GM21737 (cell line): ENCODE measurements at regions not wholly inside any gene's neighbourhood (a gene's known extent, or its start where the extent isn't known, plus 50 kb on each side); places are given as distances from the start of the nearest gene placed in this dataset.
"Not testable (repeated sequence)": the region's sequence is repeated elsewhere in the genome, so short reads cannot be mapped to it uniquely, and the experiment has no call there.

ENCODE experiments used
- ATAC-seq: cut with Tn5 transposase; IDR thresholded peaks from one replicate; pipeline ENCODE4 v1.9.1; 2021; ENCODE audit warnings: mild to moderate bottlenecking, moderate library complexity; ENCODE audit not compliant: unreplicated experiment

DNA sequence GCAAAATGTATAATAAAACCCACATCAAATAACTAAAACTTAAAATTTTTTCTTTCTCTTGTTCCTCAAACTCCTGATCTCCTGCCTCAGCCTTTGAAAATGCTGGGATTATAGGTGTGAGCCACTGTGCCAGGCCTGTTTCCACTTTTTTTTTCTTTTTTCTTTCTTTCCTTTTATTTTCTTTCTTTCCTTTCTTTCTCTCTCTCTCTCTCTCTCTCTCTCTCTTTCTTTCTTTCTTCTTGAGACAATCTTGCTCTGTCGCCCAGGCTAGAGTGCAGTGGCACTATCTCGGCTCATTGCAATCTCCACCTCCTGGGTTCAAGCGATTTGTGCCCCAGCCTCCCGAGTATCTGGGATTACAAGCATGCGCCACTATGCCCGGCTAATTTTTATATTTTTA lies 164.6 kb downstream of the OR2B2 start:
- no peak for ATAC-seq

DNA sequence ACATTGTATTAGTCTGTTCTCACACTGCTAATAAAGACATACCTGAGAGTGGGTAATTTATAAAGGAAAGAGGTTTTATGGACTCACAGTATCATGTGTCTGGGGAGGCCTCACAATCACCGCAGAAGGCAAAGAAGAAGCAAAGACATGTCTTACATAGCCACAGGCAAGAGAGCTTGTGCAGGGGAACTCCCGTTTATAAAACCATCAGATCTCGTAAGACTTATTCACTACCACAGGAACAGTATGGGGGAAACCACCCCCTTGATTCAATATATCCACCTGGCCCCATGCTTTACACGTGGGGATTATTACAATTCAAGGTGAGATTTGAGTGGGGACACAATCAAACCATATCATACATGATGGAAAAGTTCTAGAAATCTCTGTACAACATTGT lies 165.3 kb downstream of the OR2B2 start:
- not testable (repeated sequence) for ATAC-seq

DNA sequence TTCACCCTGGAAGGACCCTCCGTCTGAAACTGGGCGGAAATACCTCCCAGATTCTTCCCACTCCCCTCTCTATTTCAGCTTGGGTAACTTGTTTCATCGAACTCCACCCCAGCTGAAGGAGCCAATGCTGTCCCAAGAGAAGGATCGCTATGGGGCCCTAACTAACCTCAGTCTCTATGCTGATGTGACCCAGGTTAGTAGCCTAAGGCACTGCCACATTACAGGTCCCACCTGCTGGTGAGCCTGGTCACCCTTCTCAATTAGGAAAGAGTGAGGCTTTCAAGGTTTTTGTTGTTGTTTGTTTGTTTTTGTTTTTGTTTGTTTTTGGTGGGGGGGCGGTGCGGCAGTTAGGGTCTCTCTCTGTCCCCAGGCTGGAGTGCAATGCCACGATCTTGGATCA lies 168.4 kb downstream of the OR2B2 start:
- no peak for ATAC-seq

DNA sequence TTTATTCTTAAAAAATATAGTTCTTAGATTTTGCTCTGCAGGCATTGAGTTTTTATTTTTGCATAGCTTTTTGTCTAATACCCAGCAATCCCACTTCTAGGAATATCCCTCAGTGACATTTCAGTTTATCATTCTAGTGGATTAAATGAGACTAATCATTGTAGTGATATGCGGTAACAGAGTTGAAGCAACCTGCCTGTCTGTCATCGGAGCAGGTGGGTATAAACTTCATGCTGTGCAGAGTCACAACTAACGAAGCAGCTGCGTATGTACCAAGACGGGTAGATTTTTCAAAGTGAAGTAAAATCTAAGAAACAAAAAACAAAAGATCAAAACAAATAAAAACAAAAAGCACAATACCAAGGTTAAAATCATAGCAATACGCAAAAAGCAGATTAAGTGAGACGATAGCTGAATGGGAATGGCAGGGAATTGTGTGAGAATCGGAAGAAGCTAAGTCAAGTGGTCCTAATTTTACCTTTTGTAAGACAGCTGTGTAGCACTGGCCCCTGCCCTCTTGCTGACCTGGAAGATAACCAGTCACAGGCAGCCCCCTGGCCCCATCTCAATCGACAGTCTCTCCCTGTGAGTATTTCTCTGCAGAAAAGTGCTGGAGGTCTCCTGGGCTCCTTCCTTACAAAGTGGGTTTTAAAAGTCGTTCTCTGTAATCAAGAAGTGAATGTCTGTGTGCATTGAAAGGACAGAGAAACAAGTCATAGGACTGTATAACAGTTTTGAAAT lies 169.2 kb downstream of the OR2B2 start:
- ATAC-seq = no peak

DNA sequence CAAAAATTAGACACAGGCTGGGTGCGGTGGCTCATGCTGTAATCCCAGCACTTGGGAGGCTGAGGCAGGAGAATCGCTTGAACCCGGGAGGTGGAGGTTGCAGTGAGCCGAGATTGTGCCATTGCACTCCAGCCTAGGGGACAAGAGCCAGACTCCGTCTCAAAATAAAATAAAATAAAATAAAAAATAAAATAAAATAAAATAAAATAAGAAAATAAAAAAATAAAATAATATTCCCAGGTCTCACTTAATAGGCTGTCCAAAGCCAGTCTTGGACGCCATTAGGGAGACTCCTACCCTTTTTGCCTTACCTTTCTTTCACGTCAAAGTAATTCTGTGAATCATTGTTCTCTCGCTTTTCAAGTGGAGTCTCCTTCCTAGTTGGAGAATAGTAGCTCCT lies 172.3 kb downstream of the OR2B2 start:
- not testable (repeated sequence) for ATAC-seq

DNA sequence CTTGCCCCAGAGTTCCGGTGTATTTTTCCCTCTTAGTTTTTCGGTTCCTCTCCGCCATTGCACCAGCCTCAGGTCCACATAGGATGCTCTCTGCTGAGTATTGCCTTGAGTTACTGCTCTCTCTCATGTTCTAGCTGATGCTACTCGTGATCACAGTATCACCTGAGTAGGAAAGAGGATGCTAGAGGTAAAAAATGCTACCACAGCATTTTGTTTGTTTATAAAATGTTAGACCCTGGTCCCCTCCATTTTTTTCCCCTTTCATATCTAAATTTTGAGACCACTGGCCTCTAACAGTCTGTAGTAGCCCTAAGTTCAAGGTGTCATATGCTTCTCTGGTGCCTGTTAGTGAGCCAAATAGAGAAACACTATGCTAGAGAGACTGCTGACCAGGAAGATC lies 175.5 kb downstream of the OR2B2 start:
- ATAC-seq = no peak

DNA sequence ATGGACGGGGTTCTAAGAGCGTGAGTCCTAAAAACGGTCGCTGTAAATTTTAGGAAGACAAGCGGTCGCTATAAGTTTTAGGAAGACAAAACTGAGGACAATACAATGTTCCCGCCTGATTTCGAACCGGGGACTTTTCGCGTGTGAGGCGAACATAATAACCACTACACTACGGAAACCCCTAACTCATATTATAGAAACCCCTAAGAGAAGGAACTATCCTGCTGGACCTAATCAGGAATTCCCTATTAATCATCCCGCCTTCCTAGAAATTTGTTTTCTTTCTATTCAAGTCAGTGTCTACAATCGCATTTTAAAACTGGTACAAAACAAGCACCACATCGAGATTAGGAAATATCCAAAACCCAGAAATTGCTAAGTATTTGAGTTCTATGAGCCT lies 183.8 kb downstream of the OR2B2 start:
- ATAC-seq = no peak

DNA sequence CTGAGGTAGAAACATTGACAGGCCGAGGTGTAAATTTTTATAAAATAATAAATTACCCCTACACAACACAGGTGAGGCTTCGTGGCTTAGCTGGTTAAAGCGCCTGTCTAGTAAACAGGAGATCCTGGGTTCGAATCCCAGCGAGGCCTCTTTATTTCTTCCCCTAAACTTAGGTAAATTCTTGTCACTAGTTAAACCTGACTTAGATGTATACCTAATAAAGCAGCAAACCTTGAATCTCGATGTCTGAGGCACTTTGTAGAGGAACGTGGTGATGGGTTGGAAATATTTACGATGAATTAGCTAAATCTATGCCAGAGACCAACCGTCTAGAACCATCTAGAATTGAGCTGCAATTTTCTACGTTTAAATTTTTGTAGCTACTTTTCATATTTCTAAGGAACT lies 185.6 kb downstream of the OR2B2 start:
- ATAC-seq = no peak

DNA sequence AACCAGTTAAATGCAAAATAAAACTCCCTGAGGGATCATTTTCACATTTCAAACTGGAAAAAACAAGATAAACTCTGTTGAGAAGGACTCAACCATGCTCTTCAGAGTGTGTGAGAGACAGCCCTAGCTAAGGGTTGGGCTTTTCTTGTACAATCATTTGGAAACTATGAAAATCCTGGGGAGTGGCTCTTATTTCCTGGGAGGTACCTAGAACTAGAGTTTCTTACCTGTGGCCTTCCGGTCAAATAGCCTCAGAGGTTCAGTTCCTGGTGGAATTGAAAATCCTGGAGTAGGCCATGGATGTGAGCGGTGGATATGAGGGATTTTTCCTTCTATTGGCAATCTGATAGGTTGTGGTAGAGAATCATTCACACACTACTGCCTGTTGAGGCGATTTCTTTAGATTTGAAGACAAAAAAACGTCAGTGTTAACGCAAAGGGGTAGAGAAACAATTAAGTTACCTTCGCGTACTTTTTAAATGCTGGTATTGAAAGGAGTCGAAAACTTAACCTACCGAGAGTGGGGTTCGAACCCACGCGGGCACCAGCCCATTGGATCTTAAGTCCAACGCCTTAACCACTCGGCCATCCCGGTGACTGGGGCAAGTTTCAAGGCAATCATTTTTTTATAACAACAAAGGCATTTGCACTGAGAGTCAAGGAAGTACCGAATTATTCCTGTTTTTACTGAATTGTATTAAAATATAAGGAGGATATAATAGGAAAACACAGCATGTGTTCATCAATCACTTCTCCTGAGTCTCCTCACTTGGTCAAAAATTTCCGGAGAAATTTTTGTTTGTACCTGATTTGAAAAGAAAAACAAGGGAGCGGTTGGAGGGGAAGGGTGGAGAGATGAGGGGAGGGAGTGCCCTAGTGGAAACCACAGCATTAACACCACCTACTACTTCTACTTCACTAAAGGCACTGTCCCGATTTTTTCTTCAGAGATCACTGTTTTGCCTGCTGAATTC lies 191.3 kb downstream of the OR2B2 start:
- ATAC-seq = no peak

DNA sequence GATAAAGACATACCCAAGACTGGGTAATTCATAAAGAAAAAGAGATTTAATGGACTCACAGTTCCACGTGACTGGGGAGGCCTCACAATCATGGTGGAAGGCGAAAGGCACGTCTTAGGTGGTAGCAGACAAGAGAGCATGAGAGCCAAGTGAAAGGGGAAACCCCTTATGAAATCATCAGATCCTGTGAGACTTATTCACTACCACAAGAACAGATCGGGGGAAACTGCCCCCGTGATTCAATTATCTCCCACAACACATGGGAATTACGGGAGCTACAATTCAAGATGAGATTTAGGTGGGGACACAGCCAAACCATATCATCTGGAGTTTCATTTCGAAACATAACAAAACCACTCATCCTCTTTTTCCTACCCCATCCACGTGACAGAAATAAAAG lies 193.2 kb downstream of the OR2B2 start:
- ATAC-seq = not testable (repeated sequence)

DNA sequence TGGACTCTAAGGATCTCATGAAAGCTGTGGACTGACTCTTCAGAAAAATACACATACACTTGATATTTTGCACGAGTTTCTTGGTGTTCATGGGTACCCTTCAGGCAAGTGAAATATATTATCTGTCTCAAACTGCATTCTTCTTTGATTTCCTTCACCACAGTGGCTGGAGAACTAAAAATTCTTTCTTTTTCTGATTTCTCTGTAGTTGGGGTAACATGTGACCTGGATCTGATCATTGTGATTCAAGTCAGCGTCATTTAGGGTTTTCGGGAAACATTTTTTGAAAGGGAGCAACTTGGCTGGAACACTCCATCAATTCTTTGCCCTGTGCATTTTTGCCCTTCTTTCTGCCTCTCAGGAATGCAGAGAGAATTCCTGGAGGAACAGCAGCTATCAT lies 205.8 kb downstream of the OR2B2 start:
- no peak for ATAC-seq

DNA sequence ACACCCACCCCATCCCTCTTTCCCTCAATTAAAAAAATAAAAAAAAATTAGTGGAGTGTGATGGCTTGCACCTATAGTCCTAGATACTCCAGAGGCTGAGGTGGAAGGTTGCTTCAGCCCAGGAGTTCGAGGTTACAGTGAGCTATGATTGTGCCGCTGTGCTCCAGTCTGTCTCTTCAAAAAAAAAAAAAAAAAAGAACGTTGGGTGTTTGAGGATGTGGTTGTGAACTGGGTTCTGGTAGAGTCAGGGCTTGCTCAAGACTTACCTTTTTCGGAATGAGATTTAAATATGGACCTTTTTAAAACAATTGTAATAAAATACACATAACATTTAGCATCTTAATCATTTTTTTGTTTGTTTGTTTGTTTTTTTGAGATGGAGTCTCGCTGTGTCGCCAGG lies 211.9 kb downstream of the OR2B2 start:
- ATAC-seq = no peak

DNA sequence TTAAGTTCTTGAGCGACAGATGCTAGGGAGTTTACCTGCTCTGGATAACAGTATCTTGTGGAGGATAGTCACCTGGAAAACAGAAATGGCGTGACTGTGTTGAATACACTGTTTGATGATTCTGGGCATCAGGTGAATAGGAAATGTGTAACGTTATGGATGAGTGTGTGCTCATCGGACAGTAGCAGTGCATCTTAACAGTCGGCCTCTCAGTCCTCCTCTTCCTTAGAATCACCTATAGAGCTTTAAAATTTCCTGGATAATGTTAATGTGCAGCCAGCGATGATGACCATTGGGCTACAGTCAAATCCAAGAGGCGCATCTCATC lies 217.7 kb downstream of the OR2B2 start:
- no peak for ATAC-seq

DNA sequence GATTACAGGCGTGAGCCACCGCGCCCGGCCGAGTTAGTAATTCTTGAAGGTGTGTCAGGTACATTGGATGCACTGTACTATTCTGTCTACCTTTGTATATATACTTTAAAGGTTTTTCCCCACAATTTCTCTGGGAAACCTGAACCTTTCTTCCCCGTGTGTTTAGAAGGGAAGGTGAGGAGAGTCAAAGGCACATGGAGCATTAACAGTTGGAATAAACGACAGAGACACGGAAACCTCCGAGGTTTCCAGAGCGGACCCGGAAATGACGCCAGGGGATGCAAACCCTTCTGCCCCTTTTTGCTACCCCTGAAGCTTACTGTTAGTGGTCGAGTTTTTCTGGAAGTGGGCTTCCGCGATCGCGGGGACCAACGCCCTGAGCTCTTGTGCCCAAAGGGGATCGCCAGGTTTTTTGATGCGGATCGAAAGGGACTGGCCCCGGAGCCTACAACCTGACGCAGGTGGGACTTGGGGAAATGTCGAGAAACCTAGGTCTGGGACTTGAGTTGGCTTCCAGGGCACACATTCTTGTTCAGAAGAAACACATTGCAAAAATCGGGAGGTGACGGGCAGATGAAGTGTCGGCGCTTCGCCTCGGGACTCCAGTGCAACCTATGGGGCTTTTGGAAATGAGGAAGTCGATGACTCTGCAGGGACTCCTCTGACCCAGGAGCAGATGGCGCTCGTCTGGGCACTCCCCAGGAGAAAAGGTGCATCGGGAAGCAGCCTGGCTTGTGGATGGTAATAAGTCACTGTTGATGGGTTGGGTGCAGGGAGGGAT lies 218.2 kb downstream of the OR2B2 start:
- no peak for ATAC-seq

DNA sequence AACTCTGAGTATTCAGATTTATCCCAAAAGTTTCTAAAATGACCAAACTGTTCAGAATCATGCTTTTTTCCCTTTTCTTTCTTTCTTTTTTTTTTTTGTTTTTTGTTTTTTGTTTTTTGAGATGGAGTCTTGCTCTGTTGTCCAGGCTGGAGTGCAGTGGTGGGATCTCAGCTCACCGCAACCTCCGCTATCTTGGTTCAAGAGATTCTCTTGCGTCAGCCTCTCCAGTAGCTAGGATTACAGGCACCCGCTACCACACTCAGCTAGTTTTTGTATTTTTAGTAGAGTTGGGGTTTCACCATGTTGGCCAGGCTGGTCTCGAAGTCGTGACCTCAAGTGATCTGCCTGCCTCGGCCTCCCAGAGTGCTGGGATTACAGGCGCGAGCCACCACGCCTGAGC lies 219.2 kb upstream of the ZNF184 start:
- not testable (repeated sequence) for ATAC-seq

DNA sequence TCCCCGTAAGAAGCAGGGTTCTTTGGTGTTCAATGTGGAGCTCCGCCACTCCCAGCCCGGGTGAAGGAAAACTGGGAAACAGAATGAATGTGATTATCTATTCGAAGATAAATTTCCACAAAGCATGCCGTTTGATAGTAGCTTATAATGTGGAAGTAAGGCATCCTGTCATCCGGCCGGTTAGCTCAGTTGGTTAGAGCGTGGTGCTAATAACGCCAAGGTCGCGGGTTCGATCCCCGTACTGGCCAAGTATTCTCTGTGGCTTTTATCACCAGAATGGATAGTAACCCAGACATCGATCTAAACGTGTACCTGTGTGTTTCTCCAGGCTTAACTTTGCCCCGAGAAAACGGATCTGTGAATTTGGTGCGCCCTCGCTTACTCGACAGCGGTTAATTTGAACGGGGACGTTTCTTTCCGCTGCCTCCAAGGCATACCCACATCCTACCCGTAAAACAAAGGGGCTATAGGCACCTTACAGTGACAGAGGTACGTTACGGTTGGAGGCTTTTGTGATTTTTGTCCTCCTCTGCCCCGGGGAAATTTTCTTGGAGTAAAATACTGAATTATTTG lies 215.2 kb upstream of the ZNF184 start:
- ATAC-seq = peak; percentile 47

DNA sequence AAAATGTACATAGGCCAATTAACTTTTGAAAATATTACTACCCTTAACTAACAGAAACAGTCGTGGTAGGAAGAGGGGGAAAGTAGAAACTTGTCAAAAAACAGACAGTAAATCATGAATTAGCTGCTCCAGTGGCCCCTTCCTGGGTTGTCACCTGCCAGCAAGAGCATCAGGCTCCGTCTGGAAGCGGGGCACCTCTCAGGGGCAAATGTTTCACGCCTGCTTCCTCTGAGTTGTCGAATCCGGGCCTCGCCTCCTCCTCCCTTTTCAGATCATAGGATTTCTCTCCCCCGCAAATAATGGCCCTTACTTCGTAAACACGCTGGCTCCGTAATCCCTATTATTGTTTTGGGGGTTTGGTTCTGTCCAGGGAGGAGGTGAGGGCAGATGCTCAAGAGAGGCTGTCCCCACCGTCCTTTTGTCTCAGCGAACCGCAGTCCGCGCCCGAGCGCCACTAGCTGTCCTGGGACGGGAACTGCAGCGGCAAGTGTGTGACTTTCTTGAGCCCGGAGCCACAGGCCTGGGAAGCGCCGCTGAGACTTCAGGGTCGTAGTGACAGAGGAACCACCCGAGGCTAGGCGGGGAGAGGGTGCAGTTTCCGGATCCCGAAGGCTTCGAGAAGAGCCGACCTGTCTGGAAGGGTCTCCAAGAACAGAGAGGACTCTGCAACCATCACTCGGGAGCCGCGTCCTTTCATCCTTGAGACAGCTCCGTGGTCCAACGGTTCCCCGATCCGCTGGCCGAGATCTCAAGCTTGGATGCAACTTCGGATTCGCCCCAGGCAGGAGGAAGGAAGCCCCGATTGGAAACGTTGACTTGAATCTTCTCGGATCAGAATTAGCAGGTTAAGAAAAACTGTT lies 214.5 kb upstream of the ZNF184 start:
- peak; percentile 71 for ATAC-seq

DNA sequence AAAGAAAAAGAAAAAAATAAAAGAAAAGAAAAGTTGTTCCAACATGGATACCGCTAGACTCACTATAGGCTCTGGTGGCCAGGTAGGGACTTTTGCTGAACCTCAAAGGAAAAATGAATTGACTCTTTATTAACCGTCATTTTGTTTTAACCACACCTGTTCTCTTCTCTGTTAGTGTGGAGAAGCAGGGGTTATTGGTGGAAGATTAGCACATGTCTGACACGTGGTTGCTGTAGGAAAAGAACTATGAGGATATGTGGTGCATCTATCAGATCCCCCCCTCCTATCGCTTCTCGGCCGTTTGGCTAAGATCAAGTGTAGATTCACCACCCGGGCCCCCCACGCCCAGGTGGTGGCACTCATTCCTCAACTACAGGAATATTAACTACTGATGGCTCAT lies 212.4 kb upstream of the ZNF184 start:
- ATAC-seq = no peak

DNA sequence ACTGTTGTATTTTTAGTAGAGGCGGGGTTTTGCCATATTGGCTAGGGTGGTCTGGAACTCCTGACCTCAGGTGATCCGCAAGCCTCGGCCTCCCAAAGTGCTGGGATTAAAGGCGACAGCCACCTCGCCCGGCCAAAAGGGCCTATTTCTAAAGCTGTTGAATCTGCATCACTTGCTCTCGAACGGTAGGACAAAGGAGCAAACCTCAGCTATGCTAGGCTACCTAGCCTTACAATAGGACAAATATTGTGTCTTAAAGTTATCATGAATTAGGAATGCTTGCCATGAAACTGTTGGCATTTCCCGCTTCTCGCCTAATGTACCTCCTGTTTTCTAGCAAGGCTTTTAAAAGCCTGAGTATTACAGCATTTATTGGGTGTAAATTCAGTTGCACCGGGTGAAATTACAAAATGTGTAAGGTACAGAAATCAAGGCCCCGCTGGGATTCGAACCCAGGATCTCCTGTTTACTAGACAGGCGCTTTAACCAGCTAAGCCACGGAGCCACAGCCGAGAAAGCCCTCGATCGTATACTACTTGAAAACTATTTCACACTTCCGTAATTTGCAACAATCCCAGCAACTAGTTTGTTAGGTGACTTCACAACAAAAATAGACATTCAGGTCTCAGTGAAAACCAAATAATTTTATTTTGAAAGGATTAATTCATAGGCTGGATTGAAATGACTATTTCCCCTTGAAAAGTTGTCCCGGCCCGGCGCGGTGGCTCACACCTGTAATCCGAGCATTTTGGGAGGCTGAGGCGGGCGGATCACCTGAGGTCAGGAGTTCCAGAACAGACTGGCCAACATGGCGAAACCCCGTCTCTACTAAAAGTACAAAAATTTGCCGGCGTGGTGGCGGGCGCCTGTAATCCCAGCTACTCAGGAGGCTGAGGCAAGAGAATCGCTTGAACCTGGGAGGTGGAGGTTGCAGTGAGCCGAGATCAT lies 211.6 kb upstream of the ZNF184 start:
- ATAC-seq = no peak
